HUDEP-2 (cell line): ENCODE measurements at regions not wholly inside any gene's neighbourhood (a gene's known extent, or its start where the extent isn't known, plus 50 kb on each side); places are given as distances from the start of the nearest gene placed in this dataset.
"Not testable (repeated sequence)": the region's sequence is repeated elsewhere in the genome, so short reads cannot be mapped to it uniquely, and the experiment has no call there.

Source experiments
- DNase-seq, 76 experiments: peaks; one replicate each; lab custom pipeline; 2025; ENCODE audit not compliant: unreplicated experiment in 76 of 76; lab: John Stamatoyannopoulos, UW

GRCh38 chr1:207196135-207196534 is 92.1 kb downstream of the C4BPA start:
- DNase-seq: not testable (repeated sequence)

- DNase-seq: not testable (repeated sequence)
These were observed 97.5 kb downstream of the C4BPA start for GRCh38 chr1:207201534-207201933.

DNA sequence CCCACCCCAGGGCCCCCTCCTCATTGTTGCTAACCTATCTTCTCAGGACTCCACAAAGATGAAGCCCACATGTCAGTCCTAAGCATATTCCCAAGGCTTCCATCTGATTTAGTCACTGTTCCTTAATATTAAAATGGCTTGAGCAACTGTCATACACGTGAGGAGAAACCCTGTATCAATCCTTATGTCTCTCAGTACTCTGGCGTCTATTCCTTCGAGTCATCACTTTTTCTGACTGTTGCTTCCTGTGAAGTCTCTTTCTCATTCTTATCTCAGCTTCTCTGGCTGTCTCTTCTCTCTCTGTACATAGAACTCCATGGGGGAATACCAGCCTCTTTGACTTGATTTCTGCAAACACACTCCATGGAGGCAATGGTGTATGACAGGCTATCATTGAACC is 98.4 kb downstream of the C4BPA start:
- DNase-seq: no peak

DNA sequence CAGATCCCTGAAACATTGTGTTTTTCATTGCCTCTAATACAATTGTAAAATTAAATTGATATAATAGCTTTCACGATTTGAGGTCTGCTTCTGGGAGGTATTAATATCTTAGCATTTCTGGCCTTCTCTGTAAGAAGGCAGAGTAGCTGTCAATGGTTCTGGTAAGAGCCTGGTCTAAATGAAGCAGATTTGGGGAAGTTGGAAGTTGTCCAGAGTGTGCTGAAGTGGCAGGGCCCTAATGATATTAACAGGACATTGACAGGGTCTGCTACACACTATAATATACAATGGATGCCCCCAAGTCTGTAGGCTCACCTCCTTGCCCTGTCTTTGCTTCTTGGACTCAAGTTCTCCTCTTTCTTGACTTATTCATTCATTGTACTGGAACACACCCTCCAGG is 99.5 kb downstream of the C4BPA start:
- DNase-seq: no peak

- no peak for DNase-seq
These were observed 101.6 kb downstream of the C4BPA start for GRCh38 chr1:207205614-207206061.

GRCh38 chr1:207208691-207209090 is 104.7 kb downstream of the C4BPA start:
- not testable (repeated sequence) for DNase-seq

DNA sequence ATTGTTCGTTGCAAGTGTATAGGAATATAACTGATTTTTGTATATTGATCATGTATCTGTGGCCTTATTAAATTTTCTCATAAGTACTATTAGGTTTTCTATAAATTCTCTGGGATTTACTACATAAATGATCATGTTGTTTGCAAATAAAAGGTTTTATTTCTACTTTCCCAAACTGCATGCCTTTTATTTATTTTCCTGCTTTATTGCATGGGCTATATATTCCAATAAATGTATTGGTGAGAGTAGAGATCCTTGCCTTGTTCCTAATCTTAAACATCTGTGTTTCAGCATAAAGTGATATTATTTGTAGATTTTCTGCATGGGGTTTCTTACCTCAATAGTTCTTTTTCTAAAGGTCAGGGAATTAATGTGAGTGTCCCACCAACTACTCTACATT is 107.0 kb upstream of the CD55 start:
- no peak for DNase-seq

DNA sequence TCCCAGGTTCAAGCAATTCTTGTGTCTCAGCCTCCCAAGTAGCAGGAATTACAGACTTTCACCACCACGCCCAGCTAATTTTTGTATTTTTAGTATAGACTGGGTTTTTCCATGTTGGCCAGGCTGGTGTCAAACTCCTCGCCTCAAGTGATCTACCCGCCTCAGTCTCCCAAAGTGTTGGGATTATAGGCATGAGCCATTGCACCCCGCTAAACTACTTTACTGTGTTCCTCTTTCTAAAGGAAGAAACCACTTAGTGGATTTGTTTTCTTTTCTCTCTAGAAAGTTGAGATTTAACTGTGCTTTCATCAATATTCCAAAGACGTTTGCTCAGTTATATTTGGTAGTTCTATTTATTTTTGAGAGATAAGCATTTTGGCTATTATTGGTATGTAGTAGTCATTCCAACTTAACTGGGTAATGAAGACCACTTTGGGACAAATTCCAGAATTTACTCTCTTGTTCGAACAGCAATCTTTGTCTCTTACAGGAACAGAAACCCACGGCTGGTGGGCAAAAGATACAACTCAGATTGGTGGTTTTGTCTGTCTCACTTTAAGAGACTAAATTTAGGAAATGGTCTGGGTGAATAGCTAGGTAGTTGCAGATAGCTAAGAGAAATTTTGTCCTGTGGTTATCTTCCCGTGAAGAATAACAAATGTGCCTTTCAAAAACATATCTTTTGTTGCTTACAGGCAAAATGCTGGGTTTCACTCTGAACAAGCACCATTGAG is 103.5 kb upstream of the CD55 start:
- DNase-seq: no peak

GRCh38 chr1:207218512-207219362 is 102.7 kb upstream of the CD55 start:
- DNase-seq: peak in 36 of 76 experiments; percentile 3 to 53 (median 24)

DNA sequence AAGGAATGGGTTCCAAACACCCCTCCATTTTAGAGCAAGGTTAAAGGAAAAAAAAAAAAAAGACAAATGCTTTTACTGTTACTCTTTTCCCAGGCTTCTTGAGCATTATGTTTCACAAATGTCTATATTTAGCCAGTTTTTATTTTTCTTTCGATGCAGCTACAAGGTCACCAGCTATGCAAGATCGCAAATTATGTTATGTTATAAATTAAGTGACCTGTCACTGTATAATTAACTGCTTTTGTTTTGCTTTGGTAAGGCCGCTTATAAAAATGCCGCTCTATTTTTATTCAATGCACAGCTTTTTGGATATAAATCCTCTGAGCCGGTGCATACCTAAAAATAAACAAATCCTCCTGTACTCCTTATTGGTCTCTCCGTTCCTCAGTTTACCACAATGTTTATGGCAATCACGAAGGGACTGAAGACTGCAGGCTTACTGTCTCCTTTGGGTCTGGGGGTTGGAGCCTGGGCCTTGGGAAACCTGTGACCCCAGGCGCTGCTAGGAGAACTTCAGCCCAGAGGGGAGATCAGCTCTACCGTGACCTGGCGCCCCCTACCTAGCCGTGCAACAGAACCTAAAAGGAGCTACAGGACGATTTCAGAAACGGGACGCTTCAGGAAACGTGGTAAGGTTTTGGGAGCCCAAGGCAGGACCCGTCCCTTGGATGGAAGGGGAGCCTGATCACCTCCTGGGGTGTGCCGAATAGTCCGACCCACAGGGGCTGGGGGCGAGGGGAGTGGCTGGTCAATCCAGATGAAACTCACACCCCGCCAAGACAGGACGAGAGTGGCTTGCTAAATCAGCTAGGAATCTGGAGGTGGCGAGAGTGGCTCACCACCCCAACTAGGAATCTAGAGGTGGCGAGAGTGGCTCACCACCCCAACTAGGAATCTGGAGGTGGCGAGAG is 101.2 kb upstream of the CD55 start:
- DNase-seq: no peak

DNA sequence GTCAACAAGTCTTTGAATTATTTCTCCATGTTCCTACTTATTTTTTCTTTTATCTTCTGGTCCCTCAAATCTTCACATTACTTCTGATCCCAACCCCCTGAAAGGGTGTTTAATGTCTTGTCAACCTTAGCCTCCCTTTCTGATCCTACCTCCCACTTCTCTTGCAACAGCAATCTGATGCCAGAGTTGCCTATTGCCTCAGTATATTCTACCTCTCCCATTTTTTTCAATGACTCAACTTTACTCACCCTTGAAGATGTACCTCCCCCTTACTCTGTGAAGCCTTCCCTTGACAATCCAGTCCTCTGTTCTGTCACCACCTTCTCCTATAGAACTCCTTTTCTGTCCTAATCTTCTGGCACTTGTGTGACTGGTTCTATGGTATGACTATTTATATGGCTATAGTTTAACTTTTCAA is 99.5 kb upstream of the CD55 start:
- no peak for DNase-seq

- DNase-seq: no peak
These were observed 98.3 kb upstream of the CD55 start for GRCh38 chr1:207223162-207223561.

GRCh38 chr1:207224666-207225065 is 96.8 kb upstream of the CD55 start:
- DNase-seq: no peak

DNA sequence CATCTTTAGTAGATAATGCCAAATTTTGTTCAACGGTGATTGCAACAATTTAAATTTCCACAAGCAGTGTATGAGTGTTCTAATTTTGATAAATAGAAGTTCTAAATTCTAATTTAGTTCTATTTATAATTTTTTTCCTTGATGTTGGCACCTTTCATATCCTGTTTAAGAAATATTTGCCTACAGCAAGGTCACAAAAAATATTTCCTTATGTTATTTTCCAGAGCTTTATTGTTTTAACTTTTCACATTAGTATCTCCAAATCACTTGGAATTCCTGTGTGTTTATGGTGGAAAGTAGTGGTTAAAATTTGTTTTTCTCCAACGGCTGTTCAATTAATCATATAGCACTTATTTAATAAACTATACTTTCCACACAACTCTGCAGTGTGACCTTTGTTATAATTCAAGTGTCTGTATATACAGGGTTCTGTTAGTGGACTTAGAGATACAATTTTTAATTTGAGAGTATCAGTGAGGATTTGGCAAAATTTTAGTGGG is 94.3 kb upstream of the CD55 start:
- no peak for DNase-seq

DNA sequence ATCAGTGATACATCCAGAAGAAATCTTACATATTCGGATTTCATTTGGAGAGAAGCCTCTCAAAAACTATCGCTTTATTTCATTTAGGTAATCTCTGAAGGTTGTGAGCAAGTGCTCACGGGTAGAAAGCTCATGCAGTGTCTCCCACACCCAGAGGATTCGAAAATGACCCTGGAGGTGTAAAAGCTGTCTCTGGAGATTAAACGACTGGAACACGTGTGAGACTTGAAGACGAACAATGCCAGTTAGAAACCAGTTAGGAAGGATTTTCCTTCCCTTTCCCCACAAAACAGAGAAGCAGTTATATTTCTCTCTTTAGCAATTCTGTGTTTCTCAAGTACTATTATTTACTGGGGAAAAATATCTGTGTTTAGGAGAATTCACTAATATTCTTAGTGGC is 92.5 kb upstream of the CD55 start:
- no peak for DNase-seq

DNA sequence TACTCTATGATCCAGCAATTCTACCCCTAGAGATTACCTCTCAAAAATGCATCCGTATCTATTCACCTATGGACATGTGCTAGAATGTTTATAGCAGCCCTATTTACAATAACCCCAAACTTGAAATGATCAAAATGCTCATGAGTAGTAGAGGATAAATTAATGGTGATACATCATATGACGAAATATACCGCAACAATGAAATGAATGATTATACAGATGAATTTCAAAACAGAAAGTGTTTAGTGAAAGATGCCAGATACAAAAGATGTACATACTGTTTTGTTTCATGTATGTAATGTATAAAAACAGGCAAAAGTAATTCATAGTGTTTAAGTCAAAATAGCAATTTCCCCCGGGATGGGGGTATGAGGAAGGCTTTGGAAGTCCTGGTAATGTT is 91.0 kb upstream of the CD55 start:
- no peak for DNase-seq

- no peak for DNase-seq
These were observed 86.8 kb upstream of the CD55 start for GRCh38 chr1:207234690-207235089.

DNA sequence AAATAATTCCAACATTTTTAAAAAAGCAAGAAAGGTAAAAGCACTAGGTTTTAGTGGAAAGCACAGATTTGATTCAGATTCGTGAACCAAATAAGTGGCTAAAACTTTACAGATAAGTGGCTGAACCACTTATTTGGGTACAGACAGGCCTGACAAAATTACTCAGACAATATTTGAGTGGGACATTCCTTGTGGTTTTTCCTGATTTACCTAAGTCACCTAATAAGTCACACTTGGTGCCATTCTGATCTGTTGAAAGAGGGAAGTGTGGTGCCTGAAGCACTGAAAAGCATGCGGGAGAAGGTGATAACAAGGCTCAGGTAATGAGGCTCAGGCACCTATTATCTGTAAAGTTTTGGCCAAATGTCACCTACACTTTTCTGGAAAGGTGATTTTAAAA is 81.6 kb upstream of the CD55 start:
- no peak for DNase-seq

- no peak for DNase-seq
These were observed 81.0 kb upstream of the CD55 start for GRCh38 chr1:207240325-207241101.
